NOMO-1 (cell line): ENCODE measurements at regions not wholly inside any gene's neighbourhood (a gene's known extent, or its start where the extent isn't known, plus 50 kb on each side); places are given as distances from the start of the nearest gene placed in this dataset.
"Not testable (repeated sequence)": the region's sequence is repeated elsewhere in the genome, so short reads cannot be mapped to it uniquely, and the experiment has no call there.

Experiments
- DNase-seq, 2 experiments: peaks; one replicate each; lab custom pipeline; 2025; ENCODE audit not compliant: unreplicated experiment in 2 of 2; lab: John Stamatoyannopoulos, UW

DNA sequence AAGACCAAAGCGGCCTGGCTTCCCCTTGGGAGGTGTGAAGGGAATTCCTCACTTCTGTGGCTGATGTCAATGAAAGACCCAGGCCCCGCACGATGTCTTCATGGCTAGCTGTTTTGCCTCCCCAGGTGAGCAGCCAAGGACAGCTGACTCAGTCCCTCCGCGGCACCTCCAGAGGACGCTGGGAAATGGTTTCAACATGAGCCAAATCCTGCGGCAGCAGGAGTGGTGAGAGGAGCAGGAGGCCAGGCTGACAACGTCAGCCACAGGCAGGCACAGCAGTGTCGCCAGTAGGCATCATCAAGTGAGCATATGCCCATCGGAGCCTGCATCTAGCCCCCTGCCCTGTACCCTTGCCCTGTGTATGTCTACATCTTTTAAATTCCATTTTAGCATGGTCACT, 156.4 kb upstream of the RAB6C start:
- DNase-seq = no peak

DNA sequence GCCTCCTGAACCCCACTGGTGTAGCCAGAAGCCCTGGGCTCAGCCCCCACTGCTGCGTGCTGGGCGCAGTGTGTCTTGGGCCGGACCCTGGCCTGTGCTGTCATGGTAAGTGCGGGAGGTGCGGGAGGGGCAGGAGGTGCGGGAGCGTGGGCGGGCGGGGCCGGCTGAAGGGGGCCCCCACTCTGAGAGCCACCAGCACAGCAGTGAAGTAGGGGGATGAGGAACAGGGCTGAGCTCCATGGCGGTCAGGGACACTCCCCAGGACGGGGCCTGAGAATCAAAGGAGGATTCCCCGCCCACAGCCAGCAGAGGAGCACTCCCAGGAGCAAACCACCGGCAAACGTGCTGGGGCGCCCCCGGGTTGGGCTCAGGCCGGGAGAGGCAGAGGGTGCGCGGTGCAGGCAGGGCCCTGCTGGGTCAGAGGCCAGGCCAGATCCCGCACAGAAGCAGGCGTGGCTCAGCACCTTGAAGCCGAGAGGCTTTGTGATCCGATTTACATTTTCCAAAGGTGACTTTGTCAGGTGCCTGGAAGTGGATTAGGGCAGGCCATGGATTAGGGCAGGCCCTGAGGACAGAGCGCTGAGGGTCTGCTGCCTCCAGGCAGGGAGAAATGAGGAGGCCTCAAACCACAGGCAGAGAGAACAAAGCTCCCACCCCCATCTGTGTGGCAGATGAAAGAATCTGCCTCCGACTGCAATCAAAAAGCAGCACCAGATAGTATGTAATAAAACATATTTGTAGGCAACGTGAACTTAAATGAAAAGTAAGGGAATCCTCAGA, 152.0 kb upstream of the RAB6C start:
- DNase-seq = no peak

DNA sequence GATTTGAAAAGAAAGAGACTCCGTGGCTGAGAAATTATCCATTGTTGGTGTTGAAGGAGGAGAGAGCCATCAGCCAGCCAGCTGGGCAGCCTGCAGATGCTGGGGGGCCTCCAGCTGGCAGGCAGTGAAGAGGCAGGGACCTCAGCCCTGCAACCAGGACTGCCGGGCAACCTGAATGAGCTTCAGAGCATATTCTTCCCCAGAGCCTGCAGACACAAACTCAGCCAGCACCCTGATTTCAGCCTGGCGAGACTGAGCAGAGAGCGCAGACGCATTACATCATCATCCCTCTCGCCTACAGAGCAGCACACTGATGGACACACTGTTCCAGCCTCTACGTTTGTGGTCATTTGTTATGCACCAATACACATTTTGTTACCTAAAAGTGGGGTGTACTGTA, 150.7 kb upstream of the RAB6C start:
- DNase-seq = no peak

DNA sequence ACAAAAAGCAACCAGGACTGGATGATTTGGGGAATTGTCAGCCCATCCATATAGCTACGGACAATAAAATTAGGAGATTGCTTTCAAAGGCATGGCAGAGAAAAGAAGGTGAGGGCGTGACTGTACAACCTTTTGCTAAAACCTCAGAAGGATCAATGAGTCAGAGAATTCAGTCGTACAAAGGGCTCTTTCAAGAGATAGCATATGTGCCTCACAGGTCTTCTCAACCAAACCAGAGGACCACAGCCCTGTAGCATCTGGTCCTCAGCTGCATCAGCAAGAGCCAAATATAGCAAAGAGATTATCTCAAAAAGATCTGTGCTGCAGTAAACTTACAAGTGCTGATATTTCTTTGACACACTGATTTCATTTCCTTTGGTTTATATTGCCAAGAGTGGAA, 149.9 kb upstream of the RAB6C start:
- no peak for DNase-seq

DNA sequence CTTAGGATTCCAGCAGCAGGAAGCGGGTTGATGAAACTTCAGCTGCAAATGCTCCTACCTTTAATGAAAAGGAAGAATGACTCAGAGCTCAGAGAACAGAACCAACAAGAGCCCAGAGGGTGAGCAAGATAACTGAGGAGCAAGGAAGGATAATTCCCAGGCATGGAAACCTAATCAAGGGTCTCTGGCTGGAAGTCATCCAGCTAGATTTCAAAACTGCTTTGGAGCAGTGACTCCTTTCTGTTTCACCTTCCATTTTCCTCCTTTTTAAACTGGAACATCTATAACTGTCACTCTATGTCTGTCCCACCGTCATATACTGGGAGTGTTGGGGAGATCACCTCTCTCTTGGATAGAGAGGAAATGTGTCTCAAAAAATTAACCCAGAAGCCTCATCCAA, 148.4 kb upstream of the RAB6C start:
- DNase-seq = no peak

DNA sequence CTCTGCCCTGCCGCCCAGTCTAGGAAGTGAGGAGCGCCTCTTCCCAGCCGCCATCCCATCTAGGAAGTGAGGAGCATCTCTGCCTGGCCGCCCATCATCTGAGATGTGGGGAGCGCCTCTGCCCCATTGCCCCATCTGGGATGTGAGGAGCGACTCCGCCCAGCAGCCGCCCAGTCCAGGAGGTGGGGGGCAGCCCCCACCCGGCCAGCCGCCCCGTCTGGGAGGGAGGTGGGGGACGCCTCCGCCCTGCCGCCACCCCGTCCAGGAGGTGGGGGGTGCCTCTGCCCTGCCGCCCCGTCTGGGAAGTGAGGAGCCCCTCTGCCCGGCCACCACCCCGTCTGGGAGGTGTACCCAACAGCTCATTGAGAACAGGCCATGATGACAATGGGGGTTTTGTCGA, 146.0 kb upstream of the RAB6C start:
- DNase-seq = not testable (repeated sequence)

DNA sequence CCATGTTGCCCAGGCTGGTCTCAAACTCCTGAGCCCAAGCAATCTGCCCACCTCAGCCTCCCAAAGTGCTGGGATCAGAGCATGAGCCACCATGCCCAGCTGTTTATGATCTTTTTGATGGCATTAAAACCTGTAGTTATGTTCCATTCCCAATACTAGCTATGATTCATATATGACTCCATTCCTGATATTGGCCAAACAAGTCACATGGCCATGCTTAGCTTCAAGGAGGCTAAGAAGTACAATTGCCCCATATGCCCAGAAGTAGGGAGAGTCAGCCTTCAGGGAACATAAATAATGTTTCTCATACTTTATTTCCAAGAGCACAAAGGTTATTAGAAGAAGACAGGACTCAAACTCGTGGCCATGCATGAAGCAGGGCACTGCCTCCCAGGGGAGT, 132.4 kb upstream of the RAB6C start:
- no peak for DNase-seq

DNA sequence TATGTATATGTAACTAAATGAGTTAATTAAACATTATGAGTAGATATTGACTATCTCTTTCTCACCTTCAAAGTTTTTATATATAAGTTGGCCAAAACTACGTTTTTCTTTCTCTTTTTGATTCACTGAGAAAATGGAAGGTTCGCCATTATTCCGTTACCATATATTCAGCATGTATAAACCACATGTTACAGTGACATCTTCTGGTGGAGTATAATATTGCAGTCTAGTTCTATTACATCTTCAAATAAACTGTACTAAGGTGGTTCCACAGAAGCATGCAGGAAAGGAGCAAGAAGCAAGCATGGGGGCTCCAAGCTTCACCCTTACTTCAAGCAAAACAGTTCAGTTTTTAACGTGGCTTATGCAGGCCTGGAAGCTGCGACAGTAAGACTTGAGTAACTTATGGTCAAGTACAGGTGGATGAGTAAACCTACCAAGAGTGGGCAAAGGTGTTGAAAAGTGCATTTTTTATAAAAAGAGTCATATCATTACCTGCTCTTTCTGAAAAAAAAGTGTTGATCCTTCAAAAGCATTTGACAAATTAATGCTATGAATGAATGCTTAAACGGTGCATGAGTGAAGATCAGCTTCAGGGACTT, 129.8 kb upstream of the RAB6C start:
- peak; percentile 3 to 70 for DNase-seq

DNA sequence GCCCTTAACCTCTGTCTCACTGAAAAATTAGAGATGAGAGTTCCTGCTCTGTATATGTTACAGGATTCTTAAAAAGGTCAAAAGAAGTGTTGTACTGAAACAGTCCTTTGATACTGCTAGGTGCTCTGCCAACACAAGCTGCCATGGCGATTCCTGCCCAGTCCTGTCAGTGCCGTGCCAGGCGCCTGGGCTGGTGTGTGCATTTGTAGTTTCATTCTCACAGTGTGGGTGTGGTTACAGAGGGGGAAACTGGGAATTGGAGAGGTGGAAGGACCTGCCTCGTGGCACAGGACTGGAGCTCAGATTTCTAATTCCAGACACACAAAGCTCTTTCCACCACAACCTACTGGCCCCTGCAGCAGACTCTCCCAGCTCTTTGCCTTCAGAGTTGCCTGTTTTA, 122.3 kb upstream of the RAB6C start:
- no peak for DNase-seq

DNA sequence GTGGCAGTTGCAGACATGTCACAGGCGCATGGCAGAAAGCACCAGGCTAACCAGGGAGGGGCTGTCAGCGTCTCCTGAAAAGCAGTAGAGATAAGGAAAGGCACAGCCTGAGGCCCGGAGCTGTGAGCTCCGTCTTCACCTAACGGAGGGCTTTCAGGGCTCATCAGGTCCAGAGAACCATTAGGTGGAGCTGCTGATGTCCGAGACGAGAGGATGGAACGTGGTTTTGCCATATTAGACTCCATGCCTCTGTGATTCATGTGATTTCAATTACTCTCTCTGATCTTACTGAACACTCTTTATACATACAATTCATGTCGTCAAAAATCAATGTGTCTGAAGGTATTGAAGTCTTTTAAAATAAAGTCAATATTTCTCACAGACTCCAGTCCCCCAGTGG, 120.3 kb upstream of the RAB6C start:
- DNase-seq = no peak

DNA sequence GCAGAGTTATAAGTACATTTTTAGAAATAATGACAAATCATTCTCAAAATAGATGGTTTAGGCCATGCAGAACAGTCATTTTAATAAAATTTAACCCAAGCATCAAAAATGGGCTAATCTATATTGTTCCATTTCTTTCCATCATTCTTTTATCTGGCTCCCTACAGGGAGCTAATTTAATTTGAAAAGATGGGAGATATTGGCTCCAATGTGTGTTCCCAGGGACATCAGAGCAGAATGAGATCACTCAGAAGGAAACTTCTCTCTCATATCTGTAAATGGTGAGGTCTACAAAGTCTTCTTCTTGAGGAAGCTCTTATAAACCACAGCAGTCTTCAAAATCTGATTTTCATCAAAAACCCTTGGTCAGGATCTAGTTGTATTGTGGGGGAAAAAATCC, 119.4 kb upstream of the RAB6C start:
- no peak for DNase-seq

DNA sequence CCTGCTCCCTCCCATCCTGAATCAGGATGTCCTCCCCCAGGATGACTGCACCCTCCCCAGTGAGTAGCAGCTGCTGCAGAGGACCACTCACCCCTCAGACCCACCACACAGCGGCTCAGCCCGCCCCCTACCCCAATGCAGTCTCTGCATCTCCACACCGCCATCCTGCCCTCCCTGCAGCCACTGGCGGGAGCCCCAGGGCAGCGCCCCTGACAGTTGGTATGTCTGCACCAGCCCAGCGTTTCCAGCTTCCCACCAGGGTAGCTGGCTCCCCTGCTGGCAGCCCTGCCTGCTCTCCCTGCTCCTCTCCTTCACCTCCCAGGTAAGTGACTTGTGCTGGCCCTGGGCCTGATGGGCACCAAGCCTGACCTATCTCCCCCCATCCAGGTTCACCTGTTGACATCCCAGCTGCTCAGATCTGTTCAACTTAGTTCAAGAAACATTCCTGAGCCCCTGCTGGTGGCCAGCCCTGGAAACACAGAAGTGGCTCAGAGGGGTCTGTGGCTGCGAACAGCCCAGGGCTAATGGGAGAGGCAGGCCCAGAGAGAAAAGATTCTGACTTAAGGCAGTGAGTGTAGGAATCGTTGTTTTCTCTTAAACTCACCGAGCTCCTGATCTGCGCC, 117.7 kb upstream of the RAB6C start:
- DNase-seq = no peak

DNA sequence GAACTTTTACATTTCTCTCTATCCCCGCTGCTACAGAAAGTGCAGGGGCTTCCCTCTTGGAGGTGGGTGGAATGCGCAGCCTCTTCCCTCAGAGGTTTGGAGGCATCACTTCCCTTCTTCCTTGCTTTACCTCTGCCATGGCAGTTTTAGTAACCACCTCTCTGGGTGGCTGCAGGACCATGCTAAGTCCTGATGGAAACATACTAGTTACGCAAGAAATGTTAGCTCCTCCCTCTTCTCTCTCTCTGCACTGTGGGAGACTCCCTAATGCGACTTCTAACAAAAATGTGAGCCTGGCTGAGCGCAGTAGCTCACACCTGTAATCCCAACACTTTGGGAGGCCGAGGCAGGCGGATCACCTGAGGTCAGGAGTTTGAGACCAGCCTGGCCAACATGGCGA, 116.8 kb upstream of the RAB6C start:
- DNase-seq = no peak

DNA sequence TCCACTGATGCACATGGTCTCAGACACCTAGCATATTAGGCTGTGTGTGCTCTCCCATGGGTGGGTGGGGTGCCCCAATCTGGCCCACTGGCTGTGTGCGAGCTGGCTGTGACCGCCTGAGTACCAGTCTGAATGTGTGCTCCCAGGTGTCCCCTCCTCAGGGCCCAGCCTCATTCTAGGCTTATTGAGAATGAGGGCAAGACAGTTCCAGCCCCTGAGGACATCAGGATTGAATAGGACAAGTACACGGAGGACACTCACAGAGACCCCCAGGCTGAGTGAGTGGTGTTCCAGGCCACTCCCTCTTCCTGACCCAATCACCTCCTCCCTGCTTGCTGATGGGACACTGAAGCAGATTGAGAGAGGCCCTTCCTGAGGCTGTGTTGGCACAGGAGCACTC, 116.1 kb upstream of the RAB6C start:
- DNase-seq = no peak

DNA sequence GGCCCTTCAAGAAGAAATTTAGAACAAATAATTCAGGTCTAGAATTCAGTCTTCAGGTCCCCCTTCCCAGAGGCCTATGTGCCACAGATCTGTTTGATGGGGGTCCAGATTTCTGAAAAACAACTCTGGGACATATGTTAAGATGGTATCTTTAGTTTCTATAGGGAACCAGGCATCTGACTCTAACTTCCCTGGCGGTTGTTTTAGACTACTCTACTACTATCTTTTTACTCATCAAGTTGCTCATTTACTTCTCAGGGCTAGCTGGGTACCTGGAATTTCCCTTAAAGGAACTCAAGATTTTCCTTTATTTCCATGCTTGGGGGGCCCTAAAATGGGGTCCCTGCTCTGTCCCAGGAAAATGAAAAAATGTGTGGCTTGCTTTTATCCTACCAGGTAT, 114.7 kb upstream of the RAB6C start:
- no peak for DNase-seq

DNA sequence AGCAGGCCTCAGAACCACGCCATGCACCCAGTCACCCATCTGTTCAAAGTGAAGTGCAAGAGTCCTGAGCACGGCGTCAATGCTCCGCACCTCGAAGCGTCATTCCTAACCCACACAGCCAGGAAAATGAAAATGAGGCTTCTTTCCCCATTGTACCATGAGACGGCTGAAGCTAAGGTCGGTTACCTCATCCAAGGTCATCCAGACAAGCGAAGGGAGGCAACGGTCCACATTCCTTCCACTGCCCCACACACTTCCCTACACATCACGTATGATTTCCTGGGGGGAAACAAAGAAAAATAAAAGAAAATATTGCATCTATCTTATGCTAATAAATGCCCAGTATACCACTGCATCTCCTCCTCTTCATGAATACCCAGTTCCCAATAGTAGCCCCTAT, 113.5 kb upstream of the RAB6C start:
- DNase-seq = no peak

DNA sequence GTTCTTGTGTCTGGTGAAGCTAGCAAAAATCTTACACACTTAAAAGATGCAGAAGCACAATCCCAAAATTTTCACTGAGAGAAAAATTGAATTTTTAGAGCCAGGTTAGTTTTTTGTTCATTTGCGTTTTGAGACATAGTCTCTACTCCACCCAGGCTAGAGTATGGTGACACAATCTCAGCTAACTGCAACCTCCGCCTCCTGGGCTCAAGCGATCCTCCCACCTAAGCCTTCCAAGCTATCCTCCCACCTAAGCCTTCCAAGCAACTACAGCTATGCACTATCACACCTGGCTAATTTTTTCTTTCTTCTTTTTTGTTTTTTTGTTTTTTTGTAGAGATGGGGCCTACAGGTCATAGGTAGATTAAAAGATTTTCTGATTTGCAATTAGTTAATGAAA, 113.1 kb upstream of the RAB6C start:
- no peak for DNase-seq

DNA sequence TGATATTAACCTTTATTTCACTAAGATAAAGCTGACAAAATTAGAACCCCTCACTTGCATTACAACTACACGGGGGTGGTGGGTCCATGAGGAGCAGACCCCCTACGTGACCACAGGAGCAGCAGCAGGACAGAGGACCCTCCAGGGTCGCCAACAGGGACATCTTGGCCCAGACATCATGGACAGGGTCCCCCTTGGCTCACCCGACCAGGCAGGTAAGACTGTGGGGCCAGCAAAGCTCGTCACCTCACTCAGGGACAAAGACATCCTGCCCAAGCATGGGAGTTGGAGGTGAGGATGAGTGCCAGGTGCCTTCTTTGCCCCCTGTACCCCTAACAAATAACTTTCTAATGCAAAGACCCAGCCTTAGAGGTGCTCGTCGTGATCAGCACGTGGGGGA, 111.3 kb upstream of the RAB6C start:
- DNase-seq = no peak

DNA sequence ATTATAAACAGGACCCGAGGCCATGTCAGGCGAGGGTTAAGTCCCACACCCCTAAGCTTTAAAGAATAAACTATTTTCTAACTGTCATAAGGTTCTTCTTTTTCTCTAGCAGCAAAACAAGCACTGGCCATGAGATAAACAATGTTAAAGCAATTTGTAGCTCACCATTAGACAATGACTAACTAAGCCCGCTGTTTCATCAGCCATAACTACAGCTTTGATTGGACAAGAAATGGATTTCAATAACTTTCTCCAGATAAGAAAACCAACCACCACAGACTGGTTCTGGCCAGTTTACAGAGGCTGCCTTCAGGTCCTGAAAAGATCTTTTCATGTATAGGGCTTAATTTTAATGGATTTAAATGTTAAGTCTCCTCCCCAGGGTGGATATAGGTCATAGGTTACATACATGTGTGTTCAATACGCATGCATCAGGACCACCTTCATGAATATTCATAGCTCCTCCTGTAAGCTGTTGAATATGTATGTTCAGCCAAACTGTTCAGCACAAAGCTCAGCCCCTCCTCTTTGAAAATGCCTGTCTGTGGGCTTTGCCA, 108.7 kb upstream of the RAB6C start:
- no peak for DNase-seq

DNA sequence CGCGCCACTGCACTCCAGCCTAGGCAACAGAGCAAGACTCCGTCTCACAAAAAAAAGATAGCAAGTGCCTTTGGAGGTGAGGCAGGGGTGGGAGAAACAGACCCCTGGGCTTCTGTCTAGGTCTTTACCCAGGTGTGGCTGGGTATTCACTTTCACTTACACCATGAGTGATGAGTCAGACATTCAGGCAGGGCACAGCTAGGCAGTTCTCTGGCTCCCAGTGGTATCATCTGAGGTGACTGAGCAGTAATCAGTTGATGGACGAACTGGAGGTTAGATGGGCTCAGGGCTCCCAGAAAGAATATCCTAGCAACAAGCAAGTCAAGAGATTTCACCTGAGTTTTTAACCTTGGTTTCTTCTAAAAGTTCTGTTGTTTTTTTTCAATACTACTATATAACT, 107.0 kb upstream of the RAB6C start:
- DNase-seq = no peak

DNA sequence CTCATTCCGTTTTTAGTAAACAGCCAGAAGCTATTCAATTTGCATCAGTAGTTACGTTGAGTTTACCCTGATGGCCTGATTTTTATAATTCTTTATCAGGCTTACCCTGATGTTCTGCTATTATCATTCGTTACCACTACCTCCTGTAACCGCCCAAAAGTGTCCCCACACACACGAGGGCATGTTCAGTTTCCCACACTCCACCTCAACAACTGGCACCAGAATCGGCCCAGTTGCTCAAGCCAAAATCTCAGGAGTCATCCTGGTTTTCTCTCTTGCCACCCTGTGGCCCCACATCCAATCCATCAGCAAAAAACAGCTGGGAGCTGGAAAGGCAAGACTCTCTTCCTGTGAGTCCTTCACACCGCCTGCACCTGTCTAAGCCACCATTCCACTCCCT, 102.9 kb upstream of the RAB6C start:
- DNase-seq = no peak

DNA sequence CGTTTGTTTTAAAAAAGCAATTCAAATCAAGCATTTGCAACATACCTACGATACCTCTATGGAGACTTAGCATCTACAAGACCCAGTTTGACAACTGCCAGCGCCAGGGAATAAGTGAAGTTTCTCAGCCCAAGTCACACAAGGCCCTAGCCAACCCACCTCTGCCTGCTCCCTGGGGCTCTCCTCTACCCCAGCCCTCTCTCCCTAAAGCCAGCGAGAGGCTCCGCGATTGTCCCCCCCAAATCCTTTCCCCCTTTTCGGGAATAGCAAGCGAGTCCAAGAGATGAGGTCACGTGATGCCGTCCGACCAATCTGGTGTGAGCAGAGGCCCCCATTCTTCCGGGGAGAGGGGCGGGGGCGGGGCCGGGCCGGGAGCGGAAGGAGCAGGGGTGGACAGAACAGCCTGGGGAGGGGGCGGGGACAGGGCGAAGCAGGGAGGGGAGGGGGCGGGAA, 102.2 kb upstream of the RAB6C start:
- DNase-seq = peak; percentile 32 to 35
